ENCODE measurements at regions not wholly inside any gene's neighbourhood (a gene's known extent, or its start where the extent isn't known, plus 50 kb on each side); places are given as distances from the start of the nearest gene placed in this dataset.
A peak's percentile ranks its signal among the peaks of the same experiment; 100 is the strongest.
"Not testable (repeated sequence)": the region's sequence is repeated elsewhere in the genome, so short reads cannot be mapped to it uniquely, and the experiment has no call there.

DNA sequence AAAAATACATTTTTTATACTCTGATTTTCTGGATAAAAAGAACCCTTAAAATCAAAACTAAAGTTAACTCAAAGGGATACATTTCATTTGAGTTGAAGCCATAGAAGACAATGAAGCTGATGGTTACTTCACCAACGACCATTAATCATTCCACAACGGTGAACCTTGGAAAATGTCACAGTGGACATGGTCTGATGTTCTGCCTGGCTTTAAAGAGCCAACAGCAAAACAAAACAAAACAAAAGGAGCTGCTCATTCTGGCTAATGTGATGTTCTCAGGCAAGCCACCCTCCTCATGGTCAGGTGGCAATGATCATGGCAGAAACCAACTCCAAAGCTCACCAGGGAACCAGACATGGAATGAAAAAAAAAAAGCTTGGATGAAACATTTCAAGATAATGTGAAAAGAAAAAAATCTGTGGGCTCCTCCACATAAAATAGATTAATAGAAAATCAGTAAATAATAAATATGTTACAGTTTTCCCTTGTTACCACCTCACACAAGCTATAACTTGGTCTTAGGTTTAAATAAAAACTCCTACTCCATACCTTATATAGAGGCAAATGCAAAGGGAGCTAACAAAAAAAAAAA lies 90.1 kb upstream of the SERTAD2 start:
- 80% methylated on average over 2 of the region's 2 CpGs for WGBS
- H3K4me1 ChIP-seq: peaks cover 19% of the 10 kb centered on the region

DNA sequence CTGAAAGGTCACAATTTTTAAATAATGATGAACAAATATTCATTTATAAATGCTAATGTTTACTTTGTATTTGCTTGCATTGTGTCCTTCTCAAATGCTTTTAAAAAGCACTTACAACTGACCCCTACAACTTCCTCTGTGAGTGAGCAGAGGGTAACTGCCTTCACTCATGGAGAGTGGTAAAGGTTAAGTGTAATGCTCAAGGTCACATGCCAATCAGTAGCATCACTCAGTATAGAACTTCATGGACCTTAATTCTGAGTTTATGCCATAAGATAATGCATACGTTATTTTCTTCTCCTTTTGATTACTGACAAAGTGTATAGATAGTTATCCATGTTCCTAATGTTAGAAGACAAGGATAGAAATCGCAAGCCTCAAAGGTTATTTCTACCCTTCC lies 91.8 kb upstream of the SERTAD2 start:
- 68% methylated on average over 2 of the region's 2 CpGs for WGBS
- TF ChIP-seq POLR2AphosphoS5 (IDR thresholded peaks at IDR 0.05) (no peak), POLR2A (IDR thresholded peaks at IDR 0.05) (no peak), EP300 (IDR thresholded peaks at IDR 0.05) (no peak)
- TF ChIP-seq, protein P1, sequence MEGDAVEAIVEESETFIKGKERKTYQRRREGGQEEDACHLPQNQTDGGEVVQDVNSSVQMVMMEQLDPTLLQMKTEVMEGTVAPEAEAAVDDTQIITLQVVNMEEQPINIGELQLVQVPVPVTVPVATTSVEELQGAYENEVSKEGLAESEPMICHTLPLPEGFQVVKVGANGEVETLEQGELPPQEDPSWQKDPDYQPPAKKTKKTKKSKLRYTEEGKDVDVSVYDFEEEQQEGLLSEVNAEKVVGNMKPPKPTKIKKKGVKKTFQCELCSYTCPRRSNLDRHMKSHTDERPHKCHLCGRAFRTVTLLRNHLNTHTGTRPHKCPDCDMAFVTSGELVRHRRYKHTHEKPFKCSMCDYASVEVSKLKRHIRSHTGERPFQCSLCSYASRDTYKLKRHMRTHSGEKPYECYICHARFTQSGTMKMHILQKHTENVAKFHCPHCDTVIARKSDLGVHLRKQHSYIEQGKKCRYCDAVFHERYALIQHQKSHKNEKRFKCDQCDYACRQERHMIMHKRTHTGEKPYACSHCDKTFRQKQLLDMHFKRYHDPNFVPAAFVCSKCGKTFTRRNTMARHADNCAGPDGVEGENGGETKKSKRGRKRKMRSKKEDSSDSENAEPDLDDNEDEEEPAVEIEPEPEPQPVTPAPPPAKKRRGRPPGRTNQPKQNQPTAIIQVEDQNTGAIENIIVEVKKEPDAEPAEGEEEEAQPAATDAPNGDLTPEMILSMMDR (IDR thresholded peaks at IDR 0.05): no peak
- Histone ChIP-seq H3K4me3 (no peak overlapping the region), H3K36me3 (no peaks in the 10 kb centered on the region), H3K9me3 (no peaks in the 10 kb centered on the region), H3K27ac (no peak overlapping the region), H3K27me3 (no peaks in the 10 kb centered on the region), H3K4me1 (peaks cover 29% of the 10 kb centered on the region)
- DNase-seq (ENCODE audit: low spot score in 2 of 2): no peak

More for the DNA sequence above, 90.1 kb upstream of the SERTAD2 start:
- Histone ChIP-seq H3K4me3 (no peak overlapping the region), H3K27me3 (no peaks in the 10 kb centered on the region), H3K9me3 (no peaks in the 10 kb centered on the region), H3K27ac (no peak overlapping the region), H3K36me3 (no peaks in the 10 kb centered on the region)
- TF ChIP-seq EP300 (IDR thresholded peaks at IDR 0.05): no peak
- TF ChIP-seq, protein P1 (IDR thresholded peaks at IDR 0.05): no peak
- TF ChIP-seq POLR2A (IDR thresholded peaks at IDR 0.05): no peak
- no peak for TF ChIP-seq POLR2AphosphoS5 (IDR thresholded peaks at IDR 0.05)
- DNase-seq (ENCODE audit: low spot score in 2 of 2): no peak

DNA sequence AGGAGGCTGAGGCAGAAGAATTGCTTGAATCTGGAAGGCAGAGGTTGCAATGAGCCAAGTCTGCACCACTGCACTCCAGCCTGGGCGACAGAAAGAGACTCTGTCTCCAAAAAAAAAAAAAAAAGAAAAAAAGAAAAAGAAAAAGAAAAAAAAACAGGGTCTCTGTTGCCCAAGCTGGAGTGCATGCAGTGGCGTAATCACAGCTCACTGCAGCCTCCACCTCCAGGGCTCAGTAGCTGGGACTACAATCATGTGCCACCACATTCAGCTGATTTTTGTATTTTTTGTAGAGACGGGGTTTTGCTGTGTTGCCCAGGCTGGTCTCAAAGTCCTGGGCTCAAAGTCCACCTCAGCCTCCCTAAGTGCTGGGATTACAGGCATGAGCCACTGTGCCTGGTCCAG lies 94.0 kb upstream of the SERTAD2 start:
- H3K9me3 ChIP-seq; H3K4me3 ChIP-seq; H3K27me3 ChIP-seq; H3K36me3 ChIP-seq; H3K27ac ChIP-seq; DNase-seq (ENCODE audit: low spot score in 2 of 2): not testable (repeated sequence)
- peaks cover 37% of the 10 kb centered on the region for H3K4me1 ChIP-seq
- WGBS: 80% methylated on average over 3 of the region's 3 CpGs

DNA sequence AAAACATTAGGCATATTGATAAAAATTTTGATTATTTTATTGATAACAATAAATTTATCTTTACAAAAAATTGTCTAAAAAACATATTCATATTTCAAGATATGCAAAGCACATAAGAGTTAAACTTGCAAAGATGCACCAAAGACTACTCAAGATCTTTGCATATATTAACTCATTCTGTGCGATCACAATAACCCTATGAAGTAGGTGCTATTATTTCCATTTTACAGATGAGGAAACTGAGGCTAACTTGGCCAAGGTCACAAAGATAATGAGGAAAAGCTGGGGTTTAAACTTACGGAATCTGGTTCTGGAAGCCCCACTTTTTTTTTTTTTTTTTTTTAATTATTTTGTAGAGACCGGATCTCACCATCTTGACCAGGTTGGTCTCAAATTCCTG lies 94.4 kb upstream of the SERTAD2 start:
- H3K36me3 ChIP-seq: no peaks in the 10 kb centered on the region
- WGBS: 91% methylated on average over 3 of the region's 3 CpGs
- H3K9me3 ChIP-seq: no peaks in the 10 kb centered on the region
- H3K27me3 ChIP-seq: no peaks in the 10 kb centered on the region
- DNase-seq (ENCODE audit: low spot score in 2 of 2): no peak
- H3K4me1 ChIP-seq: peaks cover 37% of the 10 kb centered on the region
- TF ChIP-seq POLR2A (IDR thresholded peaks at IDR 0.05) (no peak), POLR2AphosphoS5 (IDR thresholded peaks at IDR 0.05) (no peak), EP300 (IDR thresholded peaks at IDR 0.05) (no peak)
- TF ChIP-seq, protein P1 (IDR thresholded peaks at IDR 0.05): no peak
- H3K27ac ChIP-seq: no peak overlapping the region
- no peak overlapping the region for H3K4me3 ChIP-seq

DNA sequence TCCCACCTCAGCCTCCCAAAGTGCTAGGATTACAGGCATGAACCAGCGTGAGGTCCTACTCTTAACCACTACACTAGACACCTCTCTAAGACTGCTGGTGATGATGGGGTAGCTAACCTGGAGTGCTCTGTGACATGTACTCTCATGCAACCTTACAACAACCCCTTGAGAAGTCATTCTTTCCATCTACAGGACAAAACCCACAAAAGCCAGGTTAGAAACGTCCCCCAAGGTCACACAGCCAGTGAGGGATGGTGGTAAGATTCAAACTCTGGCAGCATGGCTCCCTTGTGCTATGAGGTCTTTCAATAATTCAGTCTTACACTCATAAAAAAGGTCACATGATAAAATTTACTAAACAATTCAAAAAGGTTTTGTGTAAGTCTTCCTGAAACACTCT lies 94.8 kb upstream of the SERTAD2 start:
- peaks cover 37% of the 10 kb centered on the region for H3K4me1 ChIP-seq
- no peak for DNase-seq (ENCODE audit: low spot score in 2 of 2)
- no peaks in the 10 kb centered on the region for H3K36me3 ChIP-seq
- no peaks in the 10 kb centered on the region for H3K27me3 ChIP-seq
- no peak overlapping the region for H3K4me3 ChIP-seq
- H3K9me3 ChIP-seq: no peaks in the 10 kb centered on the region
- WGBS: 61% methylated on average over 2 of the region's 2 CpGs
- H3K27ac ChIP-seq: peak overlapping the region; percentile 97
- TF ChIP-seq, protein P1 (IDR thresholded peaks at IDR 0.05): no peak
- TF ChIP-seq POLR2AphosphoS5 (IDR thresholded peaks at IDR 0.05) (no peak), EP300 (IDR thresholded peaks at IDR 0.05) (no peak), POLR2A (IDR thresholded peaks at IDR 0.05) (no peak)

DNA sequence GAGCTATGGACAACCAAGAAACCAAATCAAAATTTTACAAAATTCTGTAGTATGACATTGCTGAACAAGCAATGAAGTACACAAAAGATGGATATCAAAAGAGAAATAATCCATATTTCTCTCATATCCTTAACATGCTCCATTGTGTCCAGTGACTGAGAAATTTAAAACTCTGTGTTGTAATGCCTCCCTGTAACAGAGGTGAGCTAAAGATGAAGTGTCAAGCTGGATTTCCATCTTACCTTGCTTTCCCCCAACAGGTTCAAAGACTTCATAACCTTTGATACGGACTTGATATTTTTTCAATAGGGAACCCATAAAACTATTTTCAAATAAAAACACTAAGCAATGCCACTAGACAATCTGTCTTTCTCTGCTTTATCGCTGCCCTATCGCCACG lies 95.7 kb upstream of the SERTAD2 start:
- Histone ChIP-seq H3K27ac (peak overlapping the region; percentile 97), H3K9me3 (no peaks in the 10 kb centered on the region), H3K4me1 (peaks cover 37% of the 10 kb centered on the region), H3K4me3 (peak overlapping the region; percentile 86), H3K36me3 (no peaks in the 10 kb centered on the region), H3K27me3 (no peaks in the 10 kb centered on the region)
- DNase-seq (ENCODE audit: low spot score in 2 of 2): no peak
- WGBS: 9% methylated on average over 4 of the region's 4 CpGs
- TF ChIP-seq POLR2AphosphoS5 (IDR thresholded peaks at IDR 0.05): no peak
- TF ChIP-seq POLR2A (IDR thresholded peaks at IDR 0.05): no peak
- TF ChIP-seq, protein P1 (IDR thresholded peaks at IDR 0.05): no peak
- no peak for TF ChIP-seq EP300 (IDR thresholded peaks at IDR 0.05)
